Right atrium auricular region (tissue), 2 donors: ENCODE measurements at regions not wholly inside any gene's neighbourhood (a gene's known extent, or its start where the extent isn't known, plus 50 kb on each side); places are given as distances from the start of the nearest gene placed in this dataset.
"Not testable (repeated sequence)": the region's sequence is repeated elsewhere in the genome, so short reads cannot be mapped to it uniquely, and the experiment has no call there.

Experiments used
- DNase-seq: peaks from one replicate; pipeline ENCODE4 v3.0.0-alpha.2; 2019; ENCODE audit warnings: low spot score
- H3K27ac ChIP-seq, 2 donors: fragments of 200-600 bp; sonication (generic); 1 replicate in 1 of 2; 2 replicates in 1 of 2; pipeline ENCODE4 v1.5.1; 2016 to 2019
- H3K27me3 ChIP-seq, 2 donors: fragments of 200-600 bp; sonication (generic); one replicate each; pipeline versions ENCODE4 v1.5.1 to v1.6.0; 2017 to 2019
- H3K36me3 ChIP-seq: fragments of 200-600 bp; sonication (generic); one replicate; pipeline ENCODE4 v1.5.1; 2016
- H3K4me1 ChIP-seq, 2 donors: fragments of 200-600 bp; sonication (generic); one replicate each; pipeline versions ENCODE4 v1.5.1 to v1.6.0; 2017 to 2019
- H3K4me3 ChIP-seq, 2 donors: fragments of 200-600 bp; sonication (generic); 1 replicate in 1 of 2; 2 replicates in 1 of 2; pipeline ENCODE4 v1.5.1; 2017 to 2019; ENCODE audit warnings: mild to moderate bottlenecking in 1 of 2, moderate library complexity in 1 of 2
- H3K9me3 ChIP-seq, 2 donors: fragments of 200-600 bp; sonication (generic); one replicate each; pipeline ENCODE4 v1.5.1; 2019
- TF ChIP-seq, protein P1 (sequence below), 2 donors: fragments of 200-600 bp; sonication (generic); IDR thresholded peaks; one replicate each; pipeline ENCODE4 v1.5.1; 2019; ENCODE audit warnings: antibody characterized with exemption in 2 of 2

DNA sequence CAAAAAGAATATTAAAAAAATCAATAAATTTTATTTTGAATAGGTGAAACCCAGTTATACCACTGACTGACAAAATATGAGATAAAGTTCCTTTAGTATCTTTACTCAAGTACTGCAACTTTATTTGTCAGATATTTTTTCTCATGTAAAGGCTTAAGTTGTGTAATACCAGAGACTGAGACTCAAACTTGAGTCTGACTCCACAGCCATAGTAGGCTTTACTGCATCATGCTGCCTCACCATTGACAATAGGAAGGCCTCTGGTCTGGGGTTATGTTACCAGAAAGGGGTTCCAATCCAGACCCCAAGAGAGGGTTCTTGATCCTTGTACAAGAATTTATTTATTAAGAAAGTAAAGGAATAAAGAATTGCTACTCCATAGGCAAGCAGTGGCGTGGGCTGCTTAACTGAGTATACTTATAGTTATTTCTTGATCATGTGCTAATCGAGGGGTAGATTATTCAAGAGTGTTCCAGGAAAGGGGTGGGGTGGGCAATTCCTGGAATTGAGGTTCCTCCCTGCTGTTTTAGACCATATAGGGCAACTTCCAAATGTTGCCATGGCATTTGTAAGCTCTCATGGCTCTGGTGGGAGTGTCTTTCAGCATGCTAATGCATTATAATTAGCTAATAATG, 187.4 kb upstream of the WSB1 start:
- TF ChIP-seq, protein P1, sequence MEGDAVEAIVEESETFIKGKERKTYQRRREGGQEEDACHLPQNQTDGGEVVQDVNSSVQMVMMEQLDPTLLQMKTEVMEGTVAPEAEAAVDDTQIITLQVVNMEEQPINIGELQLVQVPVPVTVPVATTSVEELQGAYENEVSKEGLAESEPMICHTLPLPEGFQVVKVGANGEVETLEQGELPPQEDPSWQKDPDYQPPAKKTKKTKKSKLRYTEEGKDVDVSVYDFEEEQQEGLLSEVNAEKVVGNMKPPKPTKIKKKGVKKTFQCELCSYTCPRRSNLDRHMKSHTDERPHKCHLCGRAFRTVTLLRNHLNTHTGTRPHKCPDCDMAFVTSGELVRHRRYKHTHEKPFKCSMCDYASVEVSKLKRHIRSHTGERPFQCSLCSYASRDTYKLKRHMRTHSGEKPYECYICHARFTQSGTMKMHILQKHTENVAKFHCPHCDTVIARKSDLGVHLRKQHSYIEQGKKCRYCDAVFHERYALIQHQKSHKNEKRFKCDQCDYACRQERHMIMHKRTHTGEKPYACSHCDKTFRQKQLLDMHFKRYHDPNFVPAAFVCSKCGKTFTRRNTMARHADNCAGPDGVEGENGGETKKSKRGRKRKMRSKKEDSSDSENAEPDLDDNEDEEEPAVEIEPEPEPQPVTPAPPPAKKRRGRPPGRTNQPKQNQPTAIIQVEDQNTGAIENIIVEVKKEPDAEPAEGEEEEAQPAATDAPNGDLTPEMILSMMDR (IDR thresholded peaks at IDR 0.05) = no peak
- no peaks in the 10 kb centered on the region for H3K36me3 ChIP-seq
- H3K4me3 ChIP-seq = no peak overlapping the region
- H3K4me1 ChIP-seq = no peaks in the 10 kb centered on the region
- no peaks in the 10 kb centered on the region for H3K9me3 ChIP-seq
- DNase-seq = no peak
- H3K27ac ChIP-seq = no peak overlapping the region
- H3K27me3 ChIP-seq = no peaks in the 10 kb centered on the region

DNA sequence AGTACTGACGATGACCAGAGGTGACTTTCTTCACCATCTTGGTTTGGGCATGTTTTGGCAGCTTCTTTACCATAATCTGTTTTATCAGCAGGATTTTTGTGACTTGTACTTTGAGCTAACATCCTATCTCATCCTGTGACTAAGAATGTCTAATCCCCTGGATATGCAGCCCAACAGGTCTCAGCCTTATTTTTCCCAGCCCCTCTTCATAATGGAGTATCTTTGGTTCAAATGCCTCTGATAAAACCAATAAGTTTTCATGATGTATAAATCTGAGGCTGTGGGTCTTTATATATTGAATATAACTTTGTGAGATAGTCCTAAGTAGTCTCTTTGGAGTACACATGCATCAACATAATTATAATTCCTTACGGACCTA, 186.9 kb upstream of the WSB1 start:
- TF ChIP-seq, protein P1 (IDR thresholded peaks at IDR 0.05) = no peak

DNA sequence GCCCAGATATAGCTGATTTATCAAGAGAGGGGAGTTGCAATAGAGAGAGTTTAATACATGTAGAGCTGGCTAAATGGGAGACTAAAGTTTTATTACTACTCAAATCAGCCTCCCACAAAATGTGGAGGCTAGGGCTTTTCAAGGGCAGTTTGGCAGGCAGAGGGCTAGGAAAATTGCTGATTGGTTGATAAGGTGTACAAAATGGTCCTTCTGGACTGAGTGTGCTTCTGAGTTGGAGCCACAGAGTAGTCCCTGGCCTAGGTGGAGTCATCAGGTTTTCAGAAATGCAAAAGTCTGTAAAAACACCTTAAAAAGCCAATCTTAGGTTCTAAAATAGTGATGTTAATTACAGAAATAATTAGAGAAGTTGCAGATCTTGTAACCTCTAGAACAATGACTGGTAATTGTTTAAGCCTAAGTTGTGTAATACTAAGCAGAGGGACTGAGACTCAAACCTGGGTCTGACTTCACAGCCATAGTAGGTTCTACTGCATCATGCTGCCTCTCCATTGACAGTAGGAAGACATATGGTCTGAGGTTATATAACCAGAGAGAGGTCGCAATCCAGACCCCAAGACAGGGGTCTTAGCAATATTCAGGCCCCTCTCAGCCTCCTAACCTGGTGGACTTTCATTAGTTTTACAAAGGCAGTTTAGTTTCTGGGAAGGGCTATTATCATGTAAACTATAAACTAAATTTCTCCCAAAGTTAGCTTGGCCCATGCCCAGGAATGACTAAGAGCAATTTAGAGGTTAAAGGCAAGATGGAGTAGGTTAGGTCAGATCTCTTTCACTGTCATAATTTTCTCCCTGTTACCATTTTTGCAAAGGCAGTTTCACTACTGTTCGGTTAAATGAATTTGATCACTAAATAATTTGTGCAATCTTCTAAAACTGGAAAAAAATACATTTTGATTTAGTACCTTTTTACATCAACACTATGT, 186.3 kb upstream of the WSB1 start:
- not testable (repeated sequence) for H3K9me3 ChIP-seq, DNase-seq, H3K4me3 ChIP-seq, H3K27me3 ChIP-seq, H3K27ac ChIP-seq, H3K4me1 ChIP-seq, H3K36me3 ChIP-seq

More for the DNA sequence above, 186.9 kb upstream of the WSB1 start:
- Histone ChIP-seq H3K4me3 (no peak overlapping the region), H3K9me3 (no peaks in the 10 kb centered on the region), H3K27me3 (no peaks in the 10 kb centered on the region), H3K36me3 (no peaks in the 10 kb centered on the region), H3K27ac (no peak overlapping the region), H3K4me1 (no peaks in the 10 kb centered on the region)
- DNase-seq = no peak

DNA sequence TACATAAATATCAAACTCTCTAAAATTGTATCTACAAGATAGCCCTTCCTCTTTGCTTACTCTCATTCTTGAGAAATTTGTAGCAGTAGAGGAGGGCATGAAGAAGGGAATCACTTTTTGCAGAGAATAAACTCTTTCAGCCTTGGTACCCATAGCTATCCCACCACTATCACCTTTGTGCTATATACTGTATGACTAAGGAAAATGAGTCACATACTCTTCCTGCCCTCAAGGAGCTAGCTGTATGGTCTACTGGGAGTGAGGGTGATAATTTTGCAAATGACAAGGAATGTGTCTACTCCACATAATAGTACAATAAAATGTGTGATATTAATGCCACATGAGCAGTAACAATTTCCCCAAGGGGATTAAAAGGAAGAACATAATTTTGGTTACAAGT, 184.6 kb upstream of the WSB1 start:
- TF ChIP-seq, protein P1 (IDR thresholded peaks at IDR 0.05) = no peak
- no peak for DNase-seq
- no peaks in the 10 kb centered on the region for H3K4me1 ChIP-seq

DNA sequence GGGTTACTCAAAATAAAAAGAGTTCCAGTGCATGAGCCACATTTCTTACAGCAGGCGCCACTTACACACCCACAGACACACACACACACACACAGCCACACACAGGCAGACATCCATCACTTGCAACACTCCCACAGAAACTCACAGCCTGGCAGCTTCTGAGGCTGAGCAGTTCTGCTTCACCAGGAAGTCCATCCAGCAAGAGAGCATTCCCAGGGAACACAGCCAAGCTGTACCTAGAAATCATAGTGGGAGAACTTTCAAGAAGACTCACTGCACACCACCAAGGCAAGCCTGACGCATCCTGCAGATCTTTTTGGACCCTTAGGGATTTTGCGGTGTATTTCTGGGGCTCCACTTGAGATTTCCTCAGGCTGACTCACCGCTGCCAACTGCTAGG, 140.9 kb upstream of the WSB1 start:
- Histone ChIP-seq H3K36me3 (no peaks in the 10 kb centered on the region), H3K4me3 (no peak overlapping the region), H3K4me1 (no peaks in the 10 kb centered on the region), H3K27ac (no peak overlapping the region), H3K27me3 (no peaks in the 10 kb centered on the region), H3K9me3 (no peaks in the 10 kb centered on the region)
- DNase-seq = no peak
- TF ChIP-seq, protein P1 (IDR thresholded peaks at IDR 0.05) = no peak

More for the DNA sequence above, 184.6 kb upstream of the WSB1 start:
- H3K27me3 ChIP-seq = no peaks in the 10 kb centered on the region
- no peak overlapping the region for H3K27ac ChIP-seq
- H3K36me3 ChIP-seq = no peaks in the 10 kb centered on the region
- no peak overlapping the region for H3K4me3 ChIP-seq
- H3K9me3 ChIP-seq = no peaks in the 10 kb centered on the region

DNA sequence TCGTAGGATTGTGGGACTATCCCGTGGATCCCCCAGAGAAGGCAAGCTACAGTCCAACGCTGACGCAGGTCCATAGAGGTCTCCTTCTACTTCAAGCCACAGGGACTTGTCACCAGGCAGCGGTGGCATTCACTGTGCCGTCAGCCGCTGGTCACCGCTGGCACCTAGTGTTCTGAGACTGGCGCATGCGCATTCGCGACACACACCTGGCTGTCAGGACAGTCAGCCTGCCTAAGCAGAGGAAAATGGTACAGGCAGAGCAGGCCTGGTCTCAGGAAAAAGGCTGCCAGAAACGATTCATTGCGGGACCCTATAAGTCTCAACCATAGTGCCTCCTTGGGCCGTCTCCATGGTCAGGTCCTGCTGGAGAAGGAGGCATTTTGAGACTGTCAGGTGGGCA, 138.0 kb upstream of the WSB1 start:
- Histone ChIP-seq H3K9me3 (peaks cover 0 to 5% of the 10 kb centered on the region in 2 donors), H3K27me3 (no peaks in the 10 kb centered on the region), H3K4me3 (no peak overlapping the region), H3K4me1 (no peaks in the 10 kb centered on the region), H3K36me3 (no peaks in the 10 kb centered on the region), H3K27ac (no peak overlapping the region)
- TF ChIP-seq, protein P1 (IDR thresholded peaks at IDR 0.05) = no peak
- DNase-seq = no peak
